ENCODE measurements at regions not wholly inside any gene's neighbourhood (a gene's known extent, or its start where the extent isn't known, plus 50 kb on each side); places are given as distances from the start of the nearest gene placed in this dataset.

GRCh38 chr13:24066405-24067295 is 93.9 kb upstream of the SPATA13 start:
- Histone ChIP-seq H3K27me3 (ENCODE audit: control insufficient read depth, insufficient read depth, low read length) (no peaks in the 10 kb centered on the region), H3K36me3 (ENCODE audit: control insufficient read depth, insufficient read depth, low read length) (no peaks in the 10 kb centered on the region), H3K4me3 (ENCODE audit: low read depth, low read length) (no peak overlapping the region)
- no peak for TF ChIP-seq CTCF (IDR thresholded peaks at IDR 0.05; ENCODE audit: insufficient read depth, low read depth, low read length)
- no peak for DNase-seq (ENCODE audit: low read depth)
- POLR2A ChIA-PET: no interaction called here
- CTCF ChIA-PET: interaction anchor here (1.1 to 7.5 kb wide), 2 partner anchors 14 to 161 kb away, joined by 3 to 54 read pairs; no protein-coding TSS in a partner anchor

GRCh38 chr13:24068472-24068871 is 92.0 kb upstream of the SPATA13 start:
- Histone ChIP-seq H3K36me3 (ENCODE audit: control insufficient read depth, insufficient read depth, low read length) (no peaks in the 10 kb centered on the region), H3K4me3 (ENCODE audit: low read depth, low read length) (no peak overlapping the region), H3K27me3 (ENCODE audit: control insufficient read depth, insufficient read depth, low read length) (no peaks in the 10 kb centered on the region)
- no peak for DNase-seq (ENCODE audit: low read depth)
- CTCF ChIA-PET: no interaction called here
- POLR2A ChIA-PET: no interaction called here
- TF ChIP-seq CTCF (IDR thresholded peaks at IDR 0.05; ENCODE audit: insufficient read depth, low read depth, low read length): no peak

GRCh38 chr13:24071016-24071415 is 89.5 kb upstream of the SPATA13 start:
- Histone ChIP-seq H3K27me3 (ENCODE audit: control insufficient read depth, insufficient read depth, low read length) (no peaks in the 10 kb centered on the region), H3K36me3 (ENCODE audit: control insufficient read depth, insufficient read depth, low read length) (no peaks in the 10 kb centered on the region), H3K4me3 (ENCODE audit: low read depth, low read length) (no peak overlapping the region)
- DNase-seq (ENCODE audit: low read depth): no peak
- CTCF ChIA-PET: interaction anchor here (0.6 to 1.5 kb wide), 5 partner anchors 13 to 137 kb away, joined by 3 to 5 read pairs (median 4); no protein-coding TSS in a partner anchor
- TF ChIP-seq CTCF (IDR thresholded peaks at IDR 0.05; ENCODE audit: insufficient read depth, low read depth, low read length): no peak
- POLR2A ChIA-PET: no interaction called here

GRCh38 chr13:24071423-24072075 is 89.0 kb upstream of the SPATA13 start:
- H3K4me3 ChIP-seq (ENCODE audit: low read depth, low read length): no peak overlapping the region
- no peaks in the 10 kb centered on the region for H3K27me3 ChIP-seq (ENCODE audit: control insufficient read depth, insufficient read depth, low read length)
- no peaks in the 10 kb centered on the region for H3K36me3 ChIP-seq (ENCODE audit: control insufficient read depth, insufficient read depth, low read length)
- TF ChIP-seq CTCF (IDR thresholded peaks at IDR 0.05; ENCODE audit: insufficient read depth, low read depth, low read length): no peak
- DNase-seq (ENCODE audit: low read depth): peak; percentile 36
- ChIA-PET CTCF (interaction anchor here (0.6 to 1.5 kb wide), 5 partner anchors 12 to 137 kb away, joined by 3 to 5 read pairs (median 4); no protein-coding TSS in a partner anchor), POLR2A (no interaction called here)

GRCh38 chr13:24073657-24074056 is 86.9 kb upstream of the SPATA13 start:
- ChIA-PET POLR2A (no interaction called here), CTCF (no interaction called here)
- no peaks in the 10 kb centered on the region for H3K36me3 ChIP-seq (ENCODE audit: control insufficient read depth, insufficient read depth, low read length)
- no peak overlapping the region for H3K4me3 ChIP-seq (ENCODE audit: low read depth, low read length)
- no peaks in the 10 kb centered on the region for H3K27me3 ChIP-seq (ENCODE audit: control insufficient read depth, insufficient read depth, low read length)
- TF ChIP-seq CTCF (IDR thresholded peaks at IDR 0.05; ENCODE audit: insufficient read depth, low read depth, low read length): no peak
- DNase-seq (ENCODE audit: low read depth): no peak

All from BJ (cell line).